ENCODE measurements at regions not wholly inside any gene's neighbourhood (a gene's known extent, or its start where the extent isn't known, plus 50 kb on each side); places are given as distances from the start of the nearest gene placed in this dataset.

- Histone ChIP-seq H3K4me1 (ENCODE audit: control insufficient read depth in 1 of 2, insufficient read depth in 2 of 2, low read length in 2 of 2) (peaks cover 0 to 5% of the 10 kb centered on the region in 2 experiments; a peak in 1 of 4 replicates), H3K4me2 (ENCODE audit: low read length) (no peak overlapping the region), H3K4me3 (replicated peaks in 1 of 2; ENCODE audit: low read depth in 1 of 2, low read length in 2 of 2) (no peak overlapping the region), H3K79me2 (ENCODE audit: insufficient read depth, low read length) (no peaks in the 10 kb centered on the region), H4K20me1 (ENCODE audit: insufficient read depth) (no peaks in the 10 kb centered on the region), H3K9me2 (ENCODE audit: insufficient read depth) (no peaks in the 10 kb centered on the region), H3K9me3 (ENCODE audit: control insufficient read depth in 1 of 2, insufficient read depth in 1 of 2, low read depth in 1 of 2, low read length in 2 of 2) (no peaks in the 10 kb centered on the region), H3K36me3 (ENCODE audit: control insufficient read depth in 1 of 2, insufficient read depth in 2 of 2, low read length in 2 of 2) (no peaks in the 10 kb centered on the region), H3K9ac (ENCODE audit: low read length) (no peak overlapping the region), H3K27me3 (ENCODE audit: insufficient read depth, low read length) (no peaks in the 10 kb centered on the region), H2AFZ (ENCODE audit: low read depth, low read length, poor library complexity, severe bottlenecking) (no peak overlapping the region), H3K27ac (ENCODE audit: low read depth, low read length) (no peak overlapping the region)
- no TSS peak for BruUV-seq (replicated peaks)
- ChIA-PET RAD21 (ENCODE audit: low non-redundant PET in 1 of 2, low total read pairs in 2 of 2, uncharacterized antibody in 2 of 2, unreplicated experiment in 2 of 2) (no interaction called here), CTCF (no interaction called here), POLR2A (no interaction called here)
- ATAC-seq, result no peak
- TF ChIP-seq ELF1 (IDR thresholded peaks at IDR 0.05; ENCODE audit: borderline replicate concordance, low read depth) (no peak), ATF3 (IDR thresholded peaks at IDR 0.05) (no peak), FOSL1 (IDR thresholded peaks at IDR 0.05; ENCODE audit: low read depth) (no peak), ZNF274 (IDR thresholded peaks at IDR 0.05; ENCODE audit: low read depth, low read length) (no peak), TCF7L2 (IDR thresholded peaks at IDR 0.05; ENCODE audit: borderline replicate concordance, extremely low read depth, insufficient read depth, insufficient read length) (no peak), ZFX (IDR thresholded peaks at IDR 0.05) (no peak), SP1 (IDR thresholded peaks at IDR 0.05; ENCODE audit: low read depth) (no peak), SRF (IDR thresholded peaks at IDR 0.05; ENCODE audit: low read depth) (no peak), CTCF (IDR thresholded peaks at IDR 0.05 in 2 of 3, conservative IDR thresholded peaks at IDR 0.05 in 1 of 3; ENCODE audit: borderline replicate concordance in 1 of 3, insufficient read depth in 1 of 3, low read depth in 2 of 3, low read length in 2 of 3) (no peak), POLR2AphosphoS5 (IDR thresholded peaks at IDR 0.05; ENCODE audit: low read depth, low read length) (no peak), ZBTB33 (IDR thresholded peaks at IDR 0.05; ENCODE audit: extremely low read depth, insufficient replicate concordance, low read length) (no peak), EGR1 (IDR thresholded peaks at IDR 0.05; ENCODE audit: low read depth) (no peak), REST (IDR thresholded peaks at IDR 0.05; ENCODE audit: low read depth) (no peak), EZH2phosphoT487 (IDR thresholded peaks at IDR 0.05; ENCODE audit: borderline replicate concordance) (no peak), EZH2 (IDR thresholded peaks at IDR 0.05) (no peak)
- DNase-seq (ENCODE audit: low read depth, low spot score), result no peak
- intact Hi-C loops (cut with micrococcal nuclease), result no loop called here
Observed at GRCh38 chr11:100581318-100581717, 105.8 kb upstream of the ARHGAP42 start.
